GM12872 (cell line): ENCODE measurements at regions not wholly inside any gene's neighbourhood (a gene's known extent, or its start where the extent isn't known, plus 50 kb on each side); places are given as distances from the start of the nearest gene placed in this dataset.

Experiments
- TF ChIP-seq, protein P1 (sequence below): IDR thresholded peaks from 3 replicates; pipeline ENCODE4 v1.5.1; 2011; ENCODE audit warnings: low read depth, mild to moderate bottlenecking, low read length, moderate library complexity; ENCODE audit not compliant: insufficient read depth

GRCh38 chr2:226440127-226440918, 359.3 kb downstream of the IRS1 start:
- TF ChIP-seq, protein P1, sequence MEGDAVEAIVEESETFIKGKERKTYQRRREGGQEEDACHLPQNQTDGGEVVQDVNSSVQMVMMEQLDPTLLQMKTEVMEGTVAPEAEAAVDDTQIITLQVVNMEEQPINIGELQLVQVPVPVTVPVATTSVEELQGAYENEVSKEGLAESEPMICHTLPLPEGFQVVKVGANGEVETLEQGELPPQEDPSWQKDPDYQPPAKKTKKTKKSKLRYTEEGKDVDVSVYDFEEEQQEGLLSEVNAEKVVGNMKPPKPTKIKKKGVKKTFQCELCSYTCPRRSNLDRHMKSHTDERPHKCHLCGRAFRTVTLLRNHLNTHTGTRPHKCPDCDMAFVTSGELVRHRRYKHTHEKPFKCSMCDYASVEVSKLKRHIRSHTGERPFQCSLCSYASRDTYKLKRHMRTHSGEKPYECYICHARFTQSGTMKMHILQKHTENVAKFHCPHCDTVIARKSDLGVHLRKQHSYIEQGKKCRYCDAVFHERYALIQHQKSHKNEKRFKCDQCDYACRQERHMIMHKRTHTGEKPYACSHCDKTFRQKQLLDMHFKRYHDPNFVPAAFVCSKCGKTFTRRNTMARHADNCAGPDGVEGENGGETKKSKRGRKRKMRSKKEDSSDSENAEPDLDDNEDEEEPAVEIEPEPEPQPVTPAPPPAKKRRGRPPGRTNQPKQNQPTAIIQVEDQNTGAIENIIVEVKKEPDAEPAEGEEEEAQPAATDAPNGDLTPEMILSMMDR, result no peak

DNA sequence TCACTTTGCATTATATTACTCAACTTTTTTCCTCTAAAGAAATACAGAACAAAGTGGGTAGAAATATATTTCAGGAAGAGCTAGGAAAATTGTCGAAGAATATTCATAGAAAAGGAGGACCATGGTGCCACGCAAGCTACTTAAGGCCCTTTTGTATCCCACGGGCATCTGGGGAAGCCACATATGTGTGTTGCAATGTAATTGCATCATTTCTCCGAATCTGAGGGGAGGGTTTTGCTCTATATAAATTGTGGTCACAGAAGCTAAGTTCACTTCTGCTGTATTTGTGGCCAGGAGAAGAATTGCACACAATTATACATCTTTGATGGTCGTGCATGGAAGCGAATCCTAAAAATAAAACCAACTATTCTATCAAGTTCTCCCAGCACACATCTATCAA, 360.3 kb downstream of the IRS1 start:
- TF ChIP-seq, protein P1, result no peak

GRCh38 chr2:226435146-226435545, 364.5 kb downstream of the IRS1 start:
- TF ChIP-seq, protein P1, result no peak

- TF ChIP-seq, protein P1, result no peak
These were observed 364.9 kb downstream of the IRS1 start for GRCh38 chr2:226434702-226435101.

GRCh38 chr2:226431288-226431948, 368.2 kb downstream of the IRS1 start:
- TF ChIP-seq, protein P1, result no peak

DNA sequence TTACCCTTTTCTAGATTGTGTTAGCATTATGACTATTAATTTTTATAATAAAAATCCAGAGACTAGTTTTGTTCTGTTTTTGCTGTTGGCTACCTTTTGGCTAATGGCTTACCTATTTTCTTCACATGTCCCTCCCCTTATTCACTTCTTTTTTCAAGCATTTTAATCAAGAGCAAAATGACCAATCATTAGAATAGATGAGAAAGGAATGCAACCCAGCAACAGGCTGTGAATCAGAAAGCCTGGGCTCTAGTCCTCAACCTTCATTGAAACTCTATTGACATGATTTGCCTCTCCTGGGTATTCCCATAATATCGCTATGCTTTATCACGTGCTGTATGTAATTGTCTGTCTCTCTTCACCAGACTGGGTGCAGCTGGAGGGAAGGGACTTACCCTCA, 370.1 kb downstream of the IRS1 start:
- TF ChIP-seq, protein P1, result no peak

DNA sequence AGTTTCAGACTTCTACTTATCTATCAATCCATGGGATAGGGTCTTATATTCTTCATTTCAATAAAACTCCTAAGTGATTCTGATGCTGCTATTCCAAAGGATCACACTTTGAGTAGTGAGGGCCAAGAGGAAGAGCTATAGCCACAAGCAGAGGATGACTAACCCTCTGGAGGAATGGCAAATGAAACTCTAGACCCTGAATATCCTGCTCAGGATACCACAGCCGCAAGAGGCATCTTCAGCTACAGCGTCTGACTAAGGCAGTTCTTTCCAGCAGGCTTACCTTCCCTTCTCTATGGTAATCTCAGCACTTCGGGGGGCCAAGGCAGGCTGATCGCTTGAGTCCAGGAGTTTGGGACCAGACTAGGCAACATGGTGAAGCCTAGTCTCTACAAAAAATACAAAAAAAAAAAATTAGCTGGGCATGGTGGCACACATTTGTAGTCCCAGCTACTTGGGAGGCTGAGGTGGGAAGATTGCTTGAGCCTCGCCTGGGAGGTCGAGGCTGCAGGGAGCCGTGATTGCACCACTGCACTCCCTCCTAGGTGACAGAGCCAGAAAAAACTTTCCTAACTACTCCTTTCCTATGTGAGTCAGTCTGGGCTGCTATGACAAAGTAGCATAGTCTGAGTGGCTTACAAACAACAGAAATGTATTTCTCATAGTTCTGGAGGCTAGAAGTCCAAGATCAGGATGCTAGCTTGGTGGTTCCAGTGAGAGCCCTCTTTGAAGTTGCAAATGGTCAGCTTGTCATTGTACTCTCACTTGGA, 371.9 kb downstream of the IRS1 start:
- TF ChIP-seq, protein P1, result no peak
